Pons (tissue), 1 donor: ENCODE measurements at regions not wholly inside any gene's neighbourhood (a gene's known extent, or its start where the extent isn't known, plus 50 kb on each side); places are given as distances from the start of the nearest gene placed in this dataset.

Experiments used
- DNase-seq: peaks from one replicate; pipeline ENCODE4 v3.0.0-alpha.2; 2016; ENCODE audit warnings: low spot score

- no peak for DNase-seq
Observed at GRCh38 chr4:123573866-123574508, 177.4 kb downstream of the SPRY1 start.

- DNase-seq, result no peak
Observed at GRCh38 chr4:123575291-123575690, 178.7 kb downstream of the SPRY1 start.

- DNase-seq, result no peak
Observed at GRCh38 chr4:123577225-123577906, 180.8 kb downstream of the SPRY1 start.

- no peak for DNase-seq
Observed at GRCh38 chr4:123578276-123579029, 181.9 kb downstream of the SPRY1 start.

GRCh38 chr4:123579961-123580360, 183.4 kb downstream of the SPRY1 start:
- no peak for DNase-seq

GRCh38 chr4:123580981-123581664, 184.5 kb downstream of the SPRY1 start:
- DNase-seq, result no peak

- no peak for DNase-seq
Observed at GRCh38 chr4:123581802-123582201, 185.2 kb downstream of the SPRY1 start.

GRCh38 chr4:123583043-123583442, 186.4 kb downstream of the SPRY1 start:
- no peak for DNase-seq

GRCh38 chr4:123585111-123585510, 188.5 kb downstream of the SPRY1 start:
- no peak for DNase-seq

- DNase-seq, result no peak
Observed at GRCh38 chr4:123587983-123588494, 191.4 kb downstream of the SPRY1 start.

GRCh38 chr4:123588631-123589241, 192.1 kb downstream of the SPRY1 start:
- peak; percentile 61 for DNase-seq

GRCh38 chr4:123589301-123589700, 192.7 kb downstream of the SPRY1 start:
- DNase-seq, result no peak

- no peak for DNase-seq
Observed at GRCh38 chr4:123591875-123592274, 195.3 kb downstream of the SPRY1 start.

GRCh38 chr4:123593655-123594054, 197.1 kb downstream of the SPRY1 start:
- no peak for DNase-seq

- no peak for DNase-seq
Observed at GRCh38 chr4:123596805-123597204, 200.2 kb downstream of the SPRY1 start.

GRCh38 chr4:123597586-123597985, 201.0 kb downstream of the SPRY1 start:
- no peak for DNase-seq

- no peak for DNase-seq
Observed at GRCh38 chr4:123598331-123598730, 201.7 kb downstream of the SPRY1 start.

GRCh38 chr4:123599061-123599919, 202.7 kb downstream of the SPRY1 start:
- DNase-seq, result no peak

- DNase-seq, result peak; percentile 95
Observed at GRCh38 chr4:123599920-123600810, 203.6 kb downstream of the SPRY1 start.
